DOHH2 (cell line): ENCODE measurements at regions not wholly inside any gene's neighbourhood (a gene's known extent, or its start where the extent isn't known, plus 50 kb on each side); places are given as distances from the start of the nearest gene placed in this dataset.

Experiments
- EZH2phosphoT487 ChIP-seq: fragments of 200-600 bp; sonication (generic); IDR thresholded peaks from 2 replicates; pipeline ENCODE4 v1.6.1; 2017; ENCODE audit warnings: borderline replicate concordance, mild to moderate bottlenecking, antibody characterized with exemption, low read length, moderate library complexity, mixed read lengths
- TF ChIP-seq, protein P1 (sequence below): fragments of 200-600 bp; sonication (generic); IDR thresholded peaks from one replicate; pipeline ENCODE4 v1.5.1; 2014; ENCODE audit warnings: antibody characterized with exemption, mild to moderate bottlenecking, low read depth, low read length; ENCODE audit not compliant: poor library complexity, severe bottlenecking

- TF ChIP-seq, protein P1, sequence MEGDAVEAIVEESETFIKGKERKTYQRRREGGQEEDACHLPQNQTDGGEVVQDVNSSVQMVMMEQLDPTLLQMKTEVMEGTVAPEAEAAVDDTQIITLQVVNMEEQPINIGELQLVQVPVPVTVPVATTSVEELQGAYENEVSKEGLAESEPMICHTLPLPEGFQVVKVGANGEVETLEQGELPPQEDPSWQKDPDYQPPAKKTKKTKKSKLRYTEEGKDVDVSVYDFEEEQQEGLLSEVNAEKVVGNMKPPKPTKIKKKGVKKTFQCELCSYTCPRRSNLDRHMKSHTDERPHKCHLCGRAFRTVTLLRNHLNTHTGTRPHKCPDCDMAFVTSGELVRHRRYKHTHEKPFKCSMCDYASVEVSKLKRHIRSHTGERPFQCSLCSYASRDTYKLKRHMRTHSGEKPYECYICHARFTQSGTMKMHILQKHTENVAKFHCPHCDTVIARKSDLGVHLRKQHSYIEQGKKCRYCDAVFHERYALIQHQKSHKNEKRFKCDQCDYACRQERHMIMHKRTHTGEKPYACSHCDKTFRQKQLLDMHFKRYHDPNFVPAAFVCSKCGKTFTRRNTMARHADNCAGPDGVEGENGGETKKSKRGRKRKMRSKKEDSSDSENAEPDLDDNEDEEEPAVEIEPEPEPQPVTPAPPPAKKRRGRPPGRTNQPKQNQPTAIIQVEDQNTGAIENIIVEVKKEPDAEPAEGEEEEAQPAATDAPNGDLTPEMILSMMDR, result no peak
- no peak for TF ChIP-seq EZH2phosphoT487
Measured at GRCh38 chr4:161101881-161102280, 1061.9 kb downstream of the FSTL5 start.
